SK-N-SH (cell line): ENCODE measurements at regions not wholly inside any gene's neighbourhood (a gene's known extent, or its start where the extent isn't known, plus 50 kb on each side); places are given as distances from the start of the nearest gene placed in this dataset.

ENCODE experiments used
- CTCF ChIP-seq: fragments of 200-600 bp; sonication (generic); IDR thresholded peaks from 2 replicates; pipeline ENCODE4 v1.6.1; 2017; ENCODE audit warnings: antibody characterized with exemption, mild to moderate bottlenecking, moderate library complexity
- ELF1 ChIP-seq: IDR thresholded peaks from 2 replicates; pipeline ENCODE4 v1.4.0; 2012
- EP300 ChIP-seq, 2 experiments: IDR thresholded peaks; 2 replicates each; pipeline versions ENCODE4 v1.4.0 to v1.6.1; 2012; ENCODE audit warnings: borderline replicate concordance in 1 of 2, low read depth in 1 of 2, low read length in 1 of 2
- EZH2phosphoT487 ChIP-seq: fragments of 200-600 bp; sonication (generic); IDR thresholded peaks from 2 replicates; pipeline ENCODE4 v1.6.1; 2017; ENCODE audit warnings: low read depth, mixed run types, mild to moderate bottlenecking, antibody characterized with exemption, moderate library complexity, borderline replicate concordance
- GATA2 ChIP-seq: sonication (generic); formaldehyde crosslinking; IDR thresholded peaks from 2 replicates; pipeline ENCODE4 v1.5.0; 2020; ENCODE audit warnings: mild to moderate bottlenecking, missing genetic modification reagents
- IRF3 ChIP-seq: fragments of 150-350 bp; IDR thresholded peaks from 2 replicates; pipeline ENCODE4 v1.6.1; 2016; ENCODE audit warnings: mild to moderate bottlenecking, low read depth, low read length
- JUND ChIP-seq: IDR thresholded peaks from 2 replicates; pipeline ENCODE4 v1.4.0; 2012
- POLR2AphosphoS5 ChIP-seq: IDR thresholded peaks from 2 replicates; pipeline ENCODE4 v1.6.1; 2012; ENCODE audit warnings: low read depth, low read length
- RAD21 ChIP-seq: IDR thresholded peaks from 2 replicates; pipeline ENCODE4 v1.6.1; 2012; ENCODE audit warnings: mild to moderate bottlenecking, low read length
- REST ChIP-seq: IDR thresholded peaks from 2 replicates; pipeline ENCODE4 v1.6.1; 2012; ENCODE audit warnings: mild to moderate bottlenecking, low read depth, low read length, moderate library complexity
- SIN3A ChIP-seq: IDR thresholded peaks from 2 replicates; pipeline ENCODE4 v1.6.1; 2012; ENCODE audit warnings: low read depth, mild to moderate bottlenecking, low read length, moderate library complexity, borderline replicate concordance
- TAF1 ChIP-seq: IDR thresholded peaks from 2 replicates; pipeline ENCODE4 v1.6.1; 2012; ENCODE audit warnings: low read depth, mild to moderate bottlenecking, low read length, moderate library complexity, borderline replicate concordance
- YY1 ChIP-seq: IDR thresholded peaks from 2 replicates; pipeline ENCODE4 v1.4.0; 2012; ENCODE audit warnings: low read depth, mild to moderate bottlenecking

GRCh38 chr2:147609301-147609700 lies 235.5 kb upstream of the ACVR2A start:
- TF ChIP-seq REST (no peak), ELF1 (no peak), CTCF (no peak), JUND (no peak), TAF1 (no peak), EP300 (IDR thresholded peaks at IDR 0.05; ENCODE audit: borderline replicate concordance in 1 of 2, low read depth in 1 of 2, low read length in 1 of 2) (no peak), IRF3 (no peak), EZH2phosphoT487 (no peak), POLR2AphosphoS5 (no peak), YY1 (no peak), GATA2 (no peak), SIN3A (no peak), RAD21 (no peak)
